B cell (primary cell): ENCODE measurements at regions not wholly inside any gene's neighbourhood (a gene's known extent, or its start where the extent isn't known, plus 50 kb on each side); places are given as distances from the start of the nearest gene placed in this dataset.

Experiments
- ATAC-seq: fragments of 200-7000 bp; cut with Tn5 transposase; one replicate; pipeline ENCODE4 v1.10.0; 2021; ENCODE audit warnings: low read depth, mild to moderate bottlenecking, moderate number of reproducible peaks, moderate library complexity
- CTCF ChIA-PET: fragments of 350-600 bp; sonication (Branson Sonifier 250); formaldehyde crosslinking; loops from one replicate; lab custom pipeline; 2021; ENCODE audit warnings: antibody characterized with exemption, inconsistent platforms; lab: Charles Lee
- POLR2A ChIA-PET: fragments of 350-600 bp; sonication (Branson Sonifier 250); formaldehyde crosslinking; loops from one replicate; lab custom pipeline; 2021; ENCODE audit warnings: antibody characterized with exemption; lab: Charles Lee
- DNase-seq: peaks from one replicate; pipeline ENCODE4 v3.0.0; 2013
- H2AFZ ChIP-seq: 2 replicates; pipeline ENCODE4 v1.6.1; 2012; ENCODE audit warnings: mild to moderate bottlenecking, low read depth, low read length; ENCODE audit not compliant: insufficient read depth, poor library complexity, severe bottlenecking
- H3K27ac ChIP-seq, 2 donors: 1 replicate in 1 of 2; 2 replicates in 1 of 2; pipeline ENCODE4 v1.5.1; 2012 to 2013; ENCODE audit warnings: low read length in 2 of 2, mild to moderate bottlenecking in 2 of 2, moderate library complexity in 1 of 2
- H3K27me3 ChIP-seq, 4 experiments: fragments of 200-600 bp in 1 of 4; sonication (generic) in 1 of 4; replicated peaks in 1 of 4; 1 replicate in 2 of 4; 2 replicates in 2 of 4; pipeline versions ENCODE4 v1.6.1 to v1.7.0; 2013 to 2016; ENCODE audit warnings: low read length in 3 of 4, mild to moderate bottlenecking in 2 of 4, mixed read lengths in 1 of 4, moderate library complexity in 1 of 4; ENCODE audit not compliant: insufficient read depth in 4 of 4, control insufficient read depth in 3 of 4; ENCODE audit errors: control extremely low read depth in 1 of 4
- H3K36me3 ChIP-seq, 2 experiments: replicated peaks in 1 of 2; 1 replicate in 1 of 2; 2 replicates in 1 of 2; pipeline versions ENCODE4 v1.6.1 to v1.7.1; 2013; ENCODE audit warnings: low read length in 1 of 2; ENCODE audit not compliant: insufficient read depth in 2 of 2, control insufficient read depth in 1 of 2; ENCODE audit errors: control extremely low read depth in 1 of 2, extremely low read depth in 1 of 2
- H3K4me1 ChIP-seq, 2 donors: fragments of 200-600 bp in 1 of 2; sonication (generic) in 1 of 2; 1 replicate in 1 of 2; 2 replicates in 1 of 2; pipeline versions ENCODE4 v1.5.1 to v1.6.1; 2013 to 2017; ENCODE audit warnings: low read length in 2 of 2; ENCODE audit not compliant: control insufficient read depth in 2 of 2, insufficient read depth in 2 of 2
- H3K4me2 ChIP-seq: replicated peaks from 2 replicates; pipeline ENCODE3; 2012; ENCODE audit warnings: mild to moderate bottlenecking, low read depth, low read length; ENCODE audit not compliant: poor library complexity, severe bottlenecking
- H3K4me3 ChIP-seq, 5 experiments: fragments of 200-600 bp in 1 of 5; sonication (generic) in 1 of 5; 1 replicate in 3 of 5; 2 replicates in 2 of 5; pipeline versions ENCODE4 v1.5.1 to v1.7.0; 2011 to 2016; ENCODE audit warnings: low read length in 4 of 5, mild to moderate bottlenecking in 4 of 5, low read depth in 2 of 5, control low read depth in 1 of 5, moderate library complexity in 1 of 5; ENCODE audit not compliant: insufficient read depth in 1 of 5; ENCODE audit errors: control extremely low read depth in 1 of 5, extremely low read depth in 1 of 5
- H3K79me2 ChIP-seq: fragments of 200-600 bp; sonication (generic); one replicate; pipeline ENCODE4 v1.6.0; 2016; ENCODE audit warnings: low read length; ENCODE audit not compliant: control insufficient read depth, insufficient read depth
- H3K9ac ChIP-seq: fragments of 200-600 bp; sonication (generic); 2 replicates; pipeline ENCODE4 v1.6.1; 2017; ENCODE audit warnings: mild to moderate bottlenecking, low read length, moderate library complexity
- H3K9me3 ChIP-seq, 3 donors: one replicate each; pipeline versions ENCODE4 v1.6.1 to v1.7.1; 2013; ENCODE audit warnings: low read length in 2 of 3; ENCODE audit not compliant: control insufficient read depth in 2 of 3, insufficient read depth in 1 of 3; ENCODE audit errors: control extremely low read depth in 1 of 3
- H4K20me1 ChIP-seq: 2 replicates; pipeline ENCODE4 v1.6.0; 2012; ENCODE audit warnings: mild to moderate bottlenecking, low read length; ENCODE audit not compliant: insufficient read depth, control insufficient read depth, poor library complexity, severe bottlenecking
- H3K27ac Mint-ChIP-seq: one replicate; pipeline ENCODE4 v1.8.0; 2021; ENCODE audit warnings: mixed read lengths
- H3K27me3 Mint-ChIP-seq: one replicate; pipeline ENCODE4 v1.8.0; 2021; ENCODE audit warnings: mixed read lengths
- H3K4me1 Mint-ChIP-seq: one replicate; pipeline ENCODE4 v1.8.0; 2021; ENCODE audit warnings: mixed read lengths
- H3K4me3 Mint-ChIP-seq: one replicate; pipeline ENCODE4 v1.8.0; 2021; ENCODE audit warnings: mixed read lengths
- H3K9me3 Mint-ChIP-seq: one replicate; pipeline ENCODE4 v1.8.0; 2022; ENCODE audit warnings: mixed read lengths; ENCODE audit not compliant: insufficient read depth
- CTCF ChIP-seq: fragments of 200-600 bp; IDR thresholded peaks from one replicate; pipeline ENCODE4 v1.8.0; 2022; ENCODE audit warnings: antibody characterized with exemption, mild to moderate bottlenecking
- EZH2 ChIP-seq: IDR thresholded peaks from 2 replicates; pipeline ENCODE4 v1.6.1; 2012; ENCODE audit warnings: borderline replicate concordance, low read depth, mild to moderate bottlenecking, moderate library complexity, low read length; ENCODE audit not compliant: insufficient read depth, poor library complexity, severe bottlenecking
- WGBS: methylation state at CpG from one replicate; pipeline ENCODE4 v1.1.5; 2013; ENCODE audit warnings: missing lambda C conversion rate; ENCODE audit not compliant: insufficient coverage; 5-methylcytosine and 5-hydroxymethylcytosine counted together
- intact Hi-C: fragments of 100-400 bp; cut with micrococcal nuclease; formaldehyde crosslinking; loops from one replicate; pipeline ENCODE4 v1.10.0; 2022

GRCh38 chr6:40973304-40973703, 65.7 kb downstream of the UNC5CL start:
- no peak overlapping the region for H3K27ac ChIP-seq
- H3K4me3 Mint-ChIP-seq = no peak overlapping the region
- H3K4me2 ChIP-seq = no peak overlapping the region
- no peak overlapping the region for H3K9ac ChIP-seq
- intact Hi-C loops = no loop called here
- no peaks in the 10 kb centered on the region for H3K4me1 Mint-ChIP-seq
- H3K36me3 ChIP-seq = no peaks in the 10 kb centered on the region
- WGBS = no CpG with 5 or more reads among the region's 4 CpGs
- CTCF ChIA-PET = no interaction called here
- no peak for ATAC-seq
- POLR2A ChIA-PET = no interaction called here
- H3K4me3 ChIP-seq = no peak overlapping the region
- H3K79me2 ChIP-seq = no peaks in the 10 kb centered on the region
- TF ChIP-seq CTCF (no peak), EZH2 (no peak)
- H3K27me3 Mint-ChIP-seq = peaks cover 72% of the 10 kb centered on the region
- H3K27ac Mint-ChIP-seq = no peak overlapping the region
- H3K27me3 ChIP-seq = peaks cover 0 to 5% (median 2%) of the 10 kb centered on the region in 4 experiments
- H3K4me1 ChIP-seq = no peaks in the 10 kb centered on the region
- H4K20me1 ChIP-seq = no peaks in the 10 kb centered on the region
- no peak overlapping the region for H2AFZ ChIP-seq
- no peaks in the 10 kb centered on the region for H3K9me3 ChIP-seq
- DNase-seq = no peak
- no peaks in the 10 kb centered on the region for H3K9me3 Mint-ChIP-seq

DNA sequence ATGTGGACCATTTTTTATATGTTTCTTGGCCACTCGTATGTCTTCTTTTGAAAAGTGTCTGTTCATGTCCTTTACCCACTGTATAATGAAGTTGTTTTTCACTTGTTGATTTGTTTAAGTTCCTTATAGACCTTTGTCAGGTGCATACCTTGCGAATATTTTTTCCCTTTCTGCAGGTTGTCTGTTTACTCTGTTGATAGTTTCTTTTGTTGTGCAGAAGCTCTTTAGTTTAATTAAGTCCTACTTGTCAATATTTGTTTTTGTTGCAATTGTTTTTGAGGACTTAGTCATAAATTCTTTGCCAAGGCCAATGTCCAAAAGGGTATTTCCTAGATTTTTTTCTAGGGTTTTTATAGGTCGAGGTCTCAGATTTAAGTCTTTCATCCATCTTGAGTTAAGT, 66.2 kb downstream of the UNC5CL start:
- H3K27ac Mint-ChIP-seq = no peak overlapping the region
- H3K27me3 Mint-ChIP-seq = peaks cover 71% of the 10 kb centered on the region
- Histone ChIP-seq H3K9ac (no peak overlapping the region), H3K4me3 (no peak overlapping the region), H3K36me3 (no peaks in the 10 kb centered on the region), H3K4me2 (no peak overlapping the region), H4K20me1 (no peaks in the 10 kb centered on the region), H3K27me3 (peaks cover 0 to 4% (median under 1%) of the 10 kb centered on the region in 4 experiments), H3K4me1 (no peaks in the 10 kb centered on the region), H3K27ac (no peak overlapping the region), H3K9me3 (no peaks in the 10 kb centered on the region), H2AFZ (no peak overlapping the region), H3K79me2 (no peaks in the 10 kb centered on the region)
- POLR2A ChIA-PET = no interaction called here
- no peak overlapping the region for H3K4me3 Mint-ChIP-seq
- DNase-seq (no peak), ATAC-seq (no peak)
- no peaks in the 10 kb centered on the region for H3K9me3 Mint-ChIP-seq
- no peaks in the 10 kb centered on the region for H3K4me1 Mint-ChIP-seq
- WGBS = 100% methylated on average over 1 of the region's 3 CpGs
- TF ChIP-seq EZH2 = no peak
- TF ChIP-seq CTCF = no peak
- intact Hi-C loops = no loop called here
- CTCF ChIA-PET = no interaction called here
